GM18870 (cell line): ENCODE measurements at regions not wholly inside any gene's neighbourhood (a gene's known extent, or its start where the extent isn't known, plus 50 kb on each side); places are given as distances from the start of the nearest gene placed in this dataset.
A peak's percentile ranks its signal among the peaks of the same experiment; 100 is the strongest.
"Not testable (repeated sequence)": the region's sequence is repeated elsewhere in the genome, so short reads cannot be mapped to it uniquely, and the experiment has no call there.

ENCODE experiments used
- ATAC-seq: cut with Tn5 transposase; IDR thresholded peaks from one replicate; pipeline ENCODE4 v1.9.1; 2021; ENCODE audit warnings: moderate library complexity; ENCODE audit not compliant: unreplicated experiment

DNA sequence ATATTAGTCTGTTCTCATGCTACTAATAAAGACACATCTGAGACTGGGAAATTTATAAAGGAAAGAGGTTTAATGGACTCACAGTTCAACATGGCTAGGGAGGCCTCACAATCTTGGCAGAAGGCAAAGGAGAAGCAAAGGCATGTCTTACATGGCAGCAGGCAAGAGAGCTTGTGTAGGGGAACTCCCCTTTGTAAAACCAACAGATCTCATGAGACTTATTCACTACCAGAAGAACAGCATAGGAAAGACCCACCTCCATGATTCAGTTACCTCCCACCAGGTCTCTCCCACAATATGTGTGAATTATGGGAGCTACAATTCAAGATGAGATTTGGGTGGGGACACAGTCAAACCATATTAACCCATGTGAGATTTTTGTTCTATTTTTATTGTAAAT is 244.5 kb upstream of the TRIB2 start:
- ATAC-seq, result not testable (repeated sequence)

DNA sequence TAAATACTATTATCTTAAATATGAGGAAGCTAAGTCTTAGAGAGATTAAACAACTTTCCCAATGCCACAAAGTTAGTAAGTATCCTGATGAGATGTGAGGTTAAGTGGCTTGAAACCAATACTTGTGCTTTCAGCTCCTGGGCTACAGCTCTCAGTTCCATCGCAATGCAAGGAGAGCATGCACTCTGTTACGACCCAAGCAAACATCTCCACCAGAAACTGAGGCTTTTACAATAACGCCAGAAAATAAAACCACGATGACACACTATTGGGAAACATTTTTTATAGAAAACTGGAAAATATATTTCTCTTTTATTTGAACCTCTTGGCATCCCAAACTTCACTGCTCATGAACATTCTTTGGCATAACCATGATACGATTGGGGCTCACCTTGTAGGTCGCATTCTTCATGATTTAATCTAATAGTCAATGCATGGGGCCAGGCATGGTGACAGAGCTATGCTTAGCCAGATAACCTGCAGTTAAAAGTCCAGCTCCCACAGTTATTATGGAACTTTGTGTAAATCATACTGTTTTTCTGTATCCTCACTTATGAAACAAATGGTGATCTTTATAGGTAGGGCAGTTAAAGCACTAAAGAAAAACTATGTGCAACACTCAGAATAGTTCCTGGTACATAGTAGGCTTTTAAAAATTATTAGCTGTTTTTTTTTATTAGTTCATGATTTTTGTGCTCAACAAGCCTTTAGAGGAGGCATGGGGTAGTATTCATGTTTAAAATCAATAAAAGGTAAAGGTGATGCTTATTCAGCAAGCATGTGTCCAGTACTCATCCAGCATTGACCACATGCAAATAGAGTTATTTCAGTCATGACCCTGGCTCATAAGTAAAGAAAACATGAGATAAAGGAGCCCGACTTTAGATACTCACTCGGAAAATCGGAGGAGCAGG is 238.3 kb upstream of the TRIB2 start:
- ATAC-seq, result no peak

DNA sequence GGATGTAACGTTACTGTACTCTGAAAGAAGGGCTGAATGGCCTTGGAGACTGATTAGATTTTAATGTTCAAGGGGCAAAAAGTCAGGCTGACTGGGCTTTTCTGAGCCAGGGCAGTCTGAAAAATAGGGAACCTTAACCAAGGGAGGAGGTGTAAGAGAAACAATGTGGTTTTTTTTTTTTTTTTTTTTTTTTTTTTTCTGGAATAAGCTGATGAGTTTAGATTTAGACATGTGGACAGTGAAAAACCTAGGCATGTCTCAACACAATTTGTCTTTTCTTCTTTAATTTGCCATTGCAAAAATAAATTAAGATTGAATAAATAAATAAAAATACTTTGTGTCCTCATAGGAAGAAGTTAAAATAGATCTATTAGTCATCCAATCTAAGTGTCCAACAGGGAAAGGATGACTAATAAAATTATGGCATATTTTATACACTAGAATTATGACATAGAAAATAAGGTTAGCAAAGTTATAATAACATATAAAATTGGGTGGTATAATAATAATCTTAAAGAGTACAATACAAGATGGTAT is 237.6 kb upstream of the TRIB2 start:
- ATAC-seq, result no peak

DNA sequence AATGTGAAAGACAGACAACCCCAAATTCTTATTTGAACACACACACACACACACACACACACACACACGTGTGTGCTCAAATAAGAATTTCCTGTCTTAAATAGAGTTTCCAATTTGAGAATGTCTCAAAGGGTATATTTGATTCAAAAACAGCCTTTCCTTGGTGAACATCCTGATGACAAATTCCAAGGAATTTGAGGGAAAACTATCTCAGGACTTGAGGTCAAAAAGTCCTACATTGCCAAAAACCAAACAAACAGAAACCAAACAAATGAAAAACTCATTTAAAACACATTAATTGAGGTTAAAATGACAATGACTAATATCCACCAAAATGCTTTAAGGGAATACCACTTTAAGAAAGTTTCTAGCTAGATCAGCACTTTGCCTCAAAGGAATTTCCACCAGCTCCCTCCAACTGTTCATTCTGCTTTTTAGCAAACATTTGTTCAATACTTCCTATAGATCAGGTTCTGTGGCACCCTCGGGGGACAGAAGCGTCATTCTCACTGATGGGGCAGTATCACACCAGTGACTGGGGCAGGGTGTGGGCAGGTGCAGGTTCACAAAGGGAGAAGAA is 232.1 kb upstream of the TRIB2 start:
- no peak for ATAC-seq

DNA sequence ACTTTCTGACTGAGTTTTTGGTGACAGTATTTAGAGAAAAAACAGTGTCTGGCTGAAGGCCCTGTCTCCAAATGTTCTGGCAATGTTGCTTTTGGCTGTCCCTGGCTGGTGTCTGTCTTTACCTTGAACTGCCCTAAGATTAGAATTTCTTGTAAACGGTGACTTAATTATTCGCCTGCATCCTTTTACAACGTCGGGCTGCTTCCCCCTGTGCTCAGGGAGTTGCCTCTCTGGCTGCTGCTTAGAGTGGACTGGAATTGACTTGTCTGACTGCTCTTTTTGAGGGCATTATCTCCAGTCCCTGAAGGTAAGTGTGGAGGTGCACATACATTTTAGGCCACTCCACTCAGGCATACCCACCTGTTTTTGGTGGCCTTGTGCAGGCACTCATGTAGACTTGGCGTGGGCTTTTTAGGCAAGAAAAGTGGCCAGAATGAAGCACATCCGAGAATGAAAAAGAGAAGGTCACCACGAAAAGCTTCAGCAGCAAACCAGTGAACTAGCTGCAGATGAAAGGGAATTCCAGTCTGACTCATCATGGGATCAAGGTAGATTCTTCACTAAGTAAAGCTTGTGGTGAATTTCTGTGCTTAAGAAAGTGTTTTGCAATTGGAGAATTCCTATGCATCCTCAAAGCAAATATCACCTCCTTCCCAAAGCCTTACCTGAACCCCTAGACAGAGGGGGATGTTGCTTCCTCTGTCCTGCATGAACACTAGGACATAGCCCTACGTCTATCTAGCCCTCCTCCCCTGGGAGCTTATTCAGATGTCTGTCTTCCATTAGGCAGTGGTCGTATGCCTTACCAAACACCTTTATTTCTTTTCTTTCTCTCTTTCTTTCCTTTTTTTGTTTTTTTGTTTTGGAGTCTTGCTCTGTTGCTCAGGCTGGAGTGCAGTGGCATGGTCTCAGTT is 230.3 kb upstream of the TRIB2 start:
- peak; percentile 78 for ATAC-seq

DNA sequence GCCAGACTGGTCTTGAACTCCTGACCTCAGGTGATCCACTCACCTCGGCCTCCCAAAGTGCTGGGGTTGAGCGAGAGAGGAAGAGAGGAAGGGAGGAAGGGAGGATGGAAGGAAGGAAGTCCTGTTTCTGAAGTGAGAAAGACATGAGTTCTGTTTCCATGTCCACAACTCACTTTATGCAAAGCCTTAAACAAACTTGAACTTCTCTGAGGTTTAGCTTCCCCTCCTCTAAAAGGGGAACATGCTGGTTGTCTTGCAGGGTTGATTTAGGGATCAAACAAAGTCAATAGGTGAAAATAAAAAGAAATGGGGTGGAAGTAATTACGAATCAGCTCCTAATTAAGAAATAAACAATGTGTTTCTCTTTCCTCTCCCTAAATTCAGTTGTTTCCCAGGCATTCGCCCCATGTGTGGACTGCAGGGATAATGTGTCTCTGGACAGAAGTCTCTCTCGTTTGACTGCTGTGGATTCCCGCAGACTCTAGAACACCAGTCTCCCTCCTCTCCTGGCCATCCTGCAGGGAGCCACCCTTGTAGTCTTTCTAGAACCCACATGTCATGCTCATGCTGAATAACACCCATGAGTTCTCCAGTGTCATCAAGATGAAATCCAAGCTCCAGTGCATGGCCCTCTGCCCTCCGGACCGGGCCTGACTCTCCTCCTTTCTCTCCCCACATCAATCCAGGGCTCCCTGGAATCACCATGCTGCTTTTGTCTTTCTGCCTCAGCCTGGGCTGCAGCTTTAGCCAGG is 229.3 kb upstream of the TRIB2 start:
- ATAC-seq, result no peak

DNA sequence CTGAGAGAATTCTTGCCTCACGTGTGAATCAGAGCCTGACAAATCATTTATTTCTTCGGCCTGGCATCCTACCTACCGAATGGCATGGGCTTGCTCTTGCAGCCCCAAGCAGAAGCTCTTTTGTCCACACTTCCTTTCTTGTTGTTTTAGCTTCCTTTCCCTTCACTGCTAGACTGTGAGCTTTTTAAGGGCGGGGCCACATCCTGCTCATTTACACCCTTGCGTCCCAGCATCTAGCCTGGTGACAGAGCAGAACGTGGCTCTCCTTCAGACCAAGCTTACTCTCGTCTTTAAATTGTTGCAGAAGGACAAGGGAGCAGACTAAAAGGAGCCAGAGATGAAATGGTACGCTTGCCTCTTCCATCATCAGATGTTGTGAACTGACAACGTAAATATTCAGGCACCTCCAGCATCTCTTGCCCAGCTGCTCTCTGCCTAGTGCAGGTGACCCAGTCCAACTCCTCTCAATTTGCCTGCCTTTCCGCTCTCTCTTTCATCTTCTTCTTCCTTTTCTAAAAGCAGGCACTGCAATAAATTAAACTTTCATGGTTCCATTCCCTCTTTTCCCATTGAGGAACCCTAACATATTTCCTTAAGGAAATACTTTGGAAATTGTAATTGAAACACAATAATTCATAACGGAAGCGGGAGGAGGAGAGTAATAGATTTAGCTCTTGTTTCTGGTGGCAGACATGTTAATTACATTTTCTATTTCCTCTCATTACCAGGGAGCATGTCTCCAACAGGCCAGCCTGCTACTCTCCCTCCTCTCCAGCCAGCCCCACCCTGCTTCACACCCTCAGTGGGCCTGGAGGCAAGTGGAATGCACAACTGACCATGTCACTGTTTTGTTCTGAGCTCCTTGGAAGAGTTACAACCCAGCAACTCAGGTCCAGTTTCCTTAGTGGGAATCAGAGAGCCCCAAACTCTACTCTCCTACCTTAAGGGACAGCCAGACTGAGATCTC is 228.1 kb upstream of the TRIB2 start:
- no peak for ATAC-seq

DNA sequence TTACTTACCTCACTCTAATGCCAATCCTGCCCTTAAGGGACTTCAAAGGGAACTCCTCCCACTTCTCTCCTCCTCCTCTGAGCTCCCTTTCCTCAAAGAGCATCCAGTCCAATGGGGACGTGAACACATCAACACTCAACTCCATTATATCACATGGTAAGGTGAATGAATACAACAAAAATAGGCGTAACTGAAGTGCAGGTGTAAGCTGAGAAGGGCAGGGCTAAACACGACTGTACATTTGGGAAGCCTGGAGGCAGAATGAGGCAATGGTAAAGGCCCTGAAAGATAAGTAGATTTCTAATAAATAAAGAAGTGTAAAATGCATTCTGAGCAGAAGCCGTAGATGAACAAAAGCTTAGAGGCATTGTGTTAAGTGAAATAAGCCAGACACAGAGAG is 226.1 kb upstream of the TRIB2 start:
- no peak for ATAC-seq

DNA sequence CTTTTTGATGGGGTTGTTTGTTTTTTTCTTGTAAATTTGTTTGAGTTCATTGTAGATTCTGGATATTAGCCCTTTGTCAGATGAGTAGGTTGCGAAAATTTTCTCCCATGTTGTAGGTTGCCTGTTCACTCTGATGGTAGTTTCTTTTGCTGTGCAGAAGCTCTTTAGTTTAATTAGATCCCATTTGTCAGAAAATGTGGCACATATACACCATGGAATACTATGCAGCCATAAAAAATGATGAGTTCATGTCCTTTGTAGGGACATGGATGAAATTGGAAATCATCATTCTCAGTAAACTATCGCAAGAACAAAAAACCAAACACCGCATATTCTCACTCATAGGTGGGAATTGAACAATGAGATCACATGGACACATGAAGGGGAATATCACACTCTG is 224.4 kb upstream of the TRIB2 start:
- not testable (repeated sequence) for ATAC-seq

DNA sequence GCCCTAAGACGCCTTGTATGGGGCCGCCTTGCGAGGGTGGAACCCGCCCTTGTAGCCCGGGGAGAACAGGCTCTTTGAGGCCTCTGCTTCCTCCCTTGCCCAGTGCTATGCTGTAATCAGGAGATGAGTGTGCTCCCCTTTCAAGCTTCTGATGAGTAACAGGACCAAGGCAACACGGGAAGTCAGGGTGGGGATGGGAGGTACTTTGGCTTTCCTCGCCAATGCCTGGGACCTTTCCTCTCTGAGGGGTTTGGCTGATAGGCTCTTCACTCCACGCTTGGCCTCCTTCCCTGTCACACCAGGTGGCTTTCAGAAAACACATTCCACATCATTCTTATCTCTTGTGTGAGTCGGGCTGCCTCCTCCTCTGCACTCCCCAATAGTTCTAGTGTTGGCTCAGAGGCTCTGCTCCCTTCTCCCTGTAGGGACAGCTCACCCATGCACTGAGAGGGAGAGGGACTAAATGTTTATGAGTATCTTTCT is 223.7 kb upstream of the TRIB2 start:
- ATAC-seq, result no peak

DNA sequence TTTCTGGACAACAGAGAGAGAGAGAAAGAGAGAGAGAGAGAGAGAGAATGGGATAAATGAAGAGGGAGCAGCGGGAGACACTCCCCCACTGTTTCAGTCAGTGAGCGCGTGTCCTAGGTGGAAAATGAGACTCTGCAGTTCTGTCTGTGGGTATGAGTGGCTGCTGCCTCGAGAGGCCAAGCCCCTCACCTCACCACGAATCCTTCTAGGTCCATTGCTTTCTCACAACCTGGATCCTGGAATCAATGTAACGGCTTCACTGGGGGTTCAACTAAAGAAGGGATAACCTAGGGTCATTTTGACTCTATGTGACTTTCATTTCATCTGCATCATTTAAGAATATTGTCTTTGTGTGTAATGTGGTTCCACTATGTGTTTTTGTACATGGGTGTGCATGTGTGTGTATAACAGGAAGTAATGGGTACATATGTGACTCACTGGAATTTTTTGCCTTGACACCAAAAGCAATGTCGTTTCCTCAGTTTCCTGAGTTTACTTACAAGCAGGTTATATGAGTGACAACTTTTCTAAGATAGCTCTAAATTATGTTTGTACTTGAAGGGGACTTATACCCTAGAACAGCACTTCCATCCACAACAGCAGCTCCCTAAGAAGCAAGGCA is 221.4 kb upstream of the TRIB2 start:
- ATAC-seq, result no peak

DNA sequence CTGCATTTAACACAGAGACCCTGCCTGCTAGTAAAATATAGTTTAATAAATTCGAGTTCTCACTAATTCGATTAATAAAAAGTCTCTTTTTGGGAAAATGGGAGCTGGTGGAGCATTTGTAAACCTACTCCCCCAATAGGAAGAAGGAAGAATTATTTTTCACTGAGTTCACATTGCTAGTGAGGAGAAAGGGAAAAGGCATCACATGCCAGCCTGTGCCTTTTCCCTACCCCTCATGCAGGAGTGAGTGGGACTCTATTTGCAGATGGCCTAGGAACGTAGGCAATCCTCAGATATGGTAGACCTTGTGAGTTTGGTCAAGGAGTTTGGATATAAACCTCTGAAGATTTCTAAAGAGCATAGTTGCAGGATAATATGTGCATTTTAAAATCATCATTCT is 218.4 kb upstream of the TRIB2 start:
- no peak for ATAC-seq

DNA sequence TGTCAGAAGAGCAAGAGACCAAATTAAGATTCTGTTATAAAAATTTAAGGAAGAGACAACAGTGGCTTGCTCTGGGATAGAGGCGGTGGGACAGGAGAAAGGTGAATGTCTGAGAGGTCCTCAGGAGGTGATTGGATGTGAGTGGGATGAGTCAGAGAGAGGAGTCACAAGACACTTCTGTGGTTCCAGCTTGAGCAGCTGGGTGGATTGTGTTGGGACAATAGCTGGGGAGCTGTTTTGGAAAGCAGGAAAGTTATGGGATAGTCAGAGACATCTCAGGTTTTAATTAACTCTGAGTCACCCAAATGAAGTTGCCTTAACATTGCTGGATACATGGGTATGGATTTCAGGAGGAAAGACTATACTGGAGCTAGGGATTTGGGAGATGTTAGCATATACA is 218.0 kb upstream of the TRIB2 start:
- ATAC-seq, result no peak

DNA sequence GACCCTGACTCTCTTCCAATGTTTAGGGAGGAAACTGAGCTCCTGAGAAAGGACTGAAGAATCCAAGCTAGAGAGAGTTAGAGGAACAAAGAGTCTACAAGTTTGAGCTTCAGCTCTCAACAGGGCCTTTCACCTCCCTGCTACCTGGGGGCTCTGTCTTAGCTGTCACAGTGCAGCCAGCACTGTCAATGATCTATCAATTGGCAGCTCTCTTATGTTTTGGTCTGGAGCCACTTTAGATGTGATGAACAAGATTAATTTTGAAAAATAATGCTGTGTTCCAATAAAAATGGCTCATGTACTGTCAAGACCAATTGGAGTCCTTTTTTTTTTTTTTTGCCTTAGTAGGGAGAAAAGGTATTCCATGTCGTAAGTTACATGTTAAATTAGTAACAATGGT is 215.8 kb upstream of the TRIB2 start:
- no peak for ATAC-seq

DNA sequence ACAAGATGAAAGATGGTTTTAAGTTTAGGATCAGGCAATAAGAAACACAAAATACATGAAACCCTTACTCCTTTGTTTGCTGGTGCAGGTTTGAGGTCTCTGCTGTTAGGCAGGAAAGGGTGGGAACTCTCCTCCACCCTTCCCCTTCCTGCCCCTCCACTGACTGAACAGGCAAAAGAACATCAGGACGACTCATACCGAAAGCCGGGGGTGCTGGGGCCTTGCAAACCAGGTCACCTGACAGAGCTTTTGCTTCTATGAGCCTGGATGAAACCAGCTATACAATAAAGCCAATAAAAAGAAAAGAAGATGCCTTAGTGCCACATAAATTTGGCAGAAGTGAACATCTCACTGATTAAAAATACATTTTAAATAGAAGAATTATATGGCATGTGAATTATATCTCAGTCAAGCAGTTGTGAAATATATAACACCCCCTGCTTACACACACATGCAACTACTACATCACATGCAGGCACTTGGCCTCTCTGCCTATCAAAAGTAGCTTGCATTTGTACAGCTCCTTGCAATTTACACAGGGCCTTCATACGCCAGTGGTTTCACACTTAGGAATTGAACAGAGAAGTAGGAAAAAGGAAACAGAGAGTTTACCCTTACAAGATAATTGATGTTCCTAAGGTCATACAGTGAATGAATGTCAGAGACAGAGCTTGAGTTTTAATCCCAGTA is 215.1 kb upstream of the TRIB2 start:
- peak; percentile 74 for ATAC-seq

DNA sequence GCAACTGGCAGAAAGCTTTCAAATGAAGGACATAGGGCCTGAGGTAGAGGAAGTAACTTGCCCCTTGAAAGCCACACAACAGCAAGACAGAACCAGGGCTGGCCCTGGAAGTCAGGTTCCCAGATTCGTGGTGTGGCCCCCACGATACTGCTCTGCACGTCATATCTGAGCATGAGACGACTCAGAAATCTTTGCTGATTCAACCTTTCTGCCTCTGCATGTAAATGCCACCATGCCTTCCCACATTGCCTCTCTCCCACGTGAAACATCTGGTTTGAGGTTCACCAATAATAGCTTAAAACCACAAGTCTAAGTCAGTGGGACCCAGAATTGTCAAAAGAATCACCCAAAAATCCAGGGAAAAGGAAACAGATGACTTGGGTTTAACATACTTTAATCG is 214.0 kb upstream of the TRIB2 start:
- no peak for ATAC-seq

DNA sequence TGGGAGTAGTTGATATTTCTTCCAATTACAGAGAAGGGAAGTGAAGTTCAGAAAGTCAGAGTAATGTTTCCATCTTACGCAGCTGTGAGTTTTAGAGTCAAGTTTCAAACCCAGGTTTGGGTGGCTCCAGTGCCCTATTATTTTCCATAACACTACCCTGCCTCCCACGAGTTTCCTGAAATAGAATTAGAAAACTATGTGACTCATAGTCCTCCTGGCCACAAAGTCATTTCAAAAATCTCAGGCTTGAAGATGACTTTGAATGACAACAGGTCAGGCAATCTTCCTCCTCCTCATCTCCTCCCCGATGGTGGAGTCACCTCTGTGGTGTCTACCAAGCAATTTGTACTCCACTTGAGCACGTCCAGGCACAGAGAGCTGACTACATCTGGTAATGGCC is 212.3 kb upstream of the TRIB2 start:
- peak; percentile 65 for ATAC-seq

DNA sequence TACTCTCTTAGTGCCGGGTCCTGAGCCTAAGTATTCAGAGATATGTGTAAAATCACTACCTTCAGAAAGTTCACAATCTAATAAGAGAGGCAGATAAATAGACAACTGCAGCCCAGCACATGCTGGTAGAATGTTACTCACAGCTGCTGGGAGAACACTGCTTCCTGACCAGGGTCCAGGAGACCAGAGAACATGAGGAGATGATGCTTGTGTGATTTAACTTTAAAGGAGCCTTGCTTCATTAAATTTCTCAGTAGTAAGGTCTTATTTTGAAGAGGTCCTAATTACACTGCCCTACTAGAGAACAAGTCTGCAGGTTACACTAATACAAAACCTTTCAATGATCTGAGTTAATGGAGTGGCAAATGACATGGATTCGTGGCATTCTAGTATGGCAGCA is 209.9 kb upstream of the TRIB2 start:
- ATAC-seq, result no peak
